Loucy (cell line): ENCODE measurements at regions not wholly inside any gene's neighbourhood (a gene's known extent, or its start where the extent isn't known, plus 50 kb on each side); places are given as distances from the start of the nearest gene placed in this dataset.

Experiments
- H2AFZ ChIP-seq: fragments of 200-600 bp; sonication (generic); 2 replicates; pipeline ENCODE4 v1.6.0; 2016; ENCODE audit warnings: antibody characterized with exemption, mild to moderate bottlenecking, low read length, moderate library complexity
- H3F3A ChIP-seq: fragments of 200-600 bp; 2 replicates; pipeline ENCODE4 v1.6.0; 2016; ENCODE audit warnings: antibody characterized with exemption, low read depth, mild to moderate bottlenecking
- H3K27me3 ChIP-seq: fragments of 200-600 bp; sonication (generic); 2 replicates; pipeline ENCODE4 v1.6.1; 2014; ENCODE audit warnings: low read length, mild to moderate bottlenecking; ENCODE audit not compliant: insufficient read depth, poor library complexity, severe bottlenecking
- H3K36me3 ChIP-seq: fragments of 200-600 bp; sonication (generic); 2 replicates; pipeline ENCODE4 v1.6.1; 2016; ENCODE audit warnings: low read length; ENCODE audit not compliant: insufficient read depth
- H3K4me1 ChIP-seq: fragments of 200-600 bp; sonication (generic); 2 replicates; pipeline ENCODE4 v1.5.1; 2014; ENCODE audit warnings: low read length, mild to moderate bottlenecking; ENCODE audit not compliant: insufficient read depth, poor library complexity, severe bottlenecking
- H3K4me2 ChIP-seq: fragments of 200-600 bp; sonication (generic); 2 replicates; pipeline ENCODE4 v1.6.0; 2014; ENCODE audit warnings: antibody characterized with exemption, low read length, low read depth, mild to moderate bottlenecking; ENCODE audit not compliant: poor library complexity, severe bottlenecking
- H3K4me3 ChIP-seq: fragments of 200-600 bp; sonication (generic); 2 replicates; pipeline ENCODE4 v1.5.1; 2014; ENCODE audit warnings: low read length, mild to moderate bottlenecking, mixed read lengths; ENCODE audit not compliant: poor library complexity, severe bottlenecking
- H3K79me2 ChIP-seq: fragments of 200-600 bp; sonication (generic); 2 replicates; pipeline ENCODE4 v1.6.1; 2014; ENCODE audit warnings: low read length; ENCODE audit not compliant: insufficient read depth
- H3K9ac ChIP-seq: fragments of 200-600 bp; sonication (generic); 2 replicates; pipeline ENCODE4 v1.6.0; 2014; ENCODE audit warnings: mild to moderate bottlenecking, low read depth, low read length, moderate library complexity; ENCODE audit not compliant: poor library complexity, severe bottlenecking
- H3K9me2 ChIP-seq: fragments of 200-600 bp; sonication (generic); replicated peaks from 2 replicates; pipeline ENCODE4 v1.6.1; 2016; ENCODE audit warnings: low read depth, low read length, mixed read lengths
- H3K9me3 ChIP-seq: fragments of 200-600 bp; sonication (generic); 2 replicates; pipeline ENCODE4 v1.6.1; 2014; ENCODE audit warnings: mild to moderate bottlenecking, antibody characterized with exemption, low read length, low read depth; ENCODE audit not compliant: insufficient read depth
- H4K20me1 ChIP-seq: fragments of 200-600 bp; sonication (generic); 2 replicates; pipeline ENCODE4 v1.6.0; 2014; ENCODE audit warnings: antibody characterized with exemption, low read length, mild to moderate bottlenecking; ENCODE audit not compliant: insufficient read depth, poor library complexity, severe bottlenecking
- EZH2phosphoT487 ChIP-seq: fragments of 200-600 bp; IDR thresholded peaks from 2 replicates; pipeline ENCODE4 v1.6.1; 2018; ENCODE audit warnings: antibody characterized with exemption, mild to moderate bottlenecking, moderate library complexity, borderline replicate concordance
- TF ChIP-seq, protein P1 (sequence below): fragments of 200-600 bp; sonication (generic); conservative IDR thresholded peaks from 2 replicates; pipeline ENCODE4 v1.5.1; 2014; ENCODE audit warnings: mild to moderate bottlenecking, antibody characterized with exemption, low read length

DNA sequence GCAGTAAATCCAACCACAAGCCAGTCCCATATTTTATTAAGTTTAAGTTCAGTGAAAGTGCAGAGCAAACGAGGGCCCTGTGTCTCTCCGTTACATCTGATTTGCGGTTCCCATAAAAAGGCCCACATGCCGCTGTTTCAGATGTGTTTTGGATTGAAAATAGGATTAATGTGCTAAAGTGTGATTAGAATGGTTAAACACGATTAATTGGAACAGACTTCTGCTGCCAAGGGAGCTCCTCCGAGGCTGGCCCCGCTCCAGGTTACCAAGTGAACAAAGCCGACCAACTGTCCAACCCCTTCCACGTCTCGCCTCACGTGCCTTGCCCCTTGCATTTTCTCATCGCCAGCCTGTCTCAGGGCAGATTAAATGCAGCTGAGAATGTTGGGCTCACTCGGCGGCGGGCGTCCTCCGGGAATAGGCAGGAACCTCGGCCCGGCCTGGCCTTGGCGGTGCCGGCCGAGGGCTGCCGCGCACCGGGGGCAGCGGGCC, 166.5 kb upstream of the GSC start:
- Histone ChIP-seq H3K4me2 (peak overlapping the region; percentile 44), H3K36me3 (no peaks in the 10 kb centered on the region), H3K4me1 (no peaks in the 10 kb centered on the region), H3K79me2 (no peaks in the 10 kb centered on the region), H3F3A (no peaks in the 10 kb centered on the region), H3K27me3 (no peaks in the 10 kb centered on the region), H2AFZ (peak overlapping the region; percentile 63), H4K20me1 (no peaks in the 10 kb centered on the region), H3K4me3 (no peak overlapping the region), H3K9me3 (no peaks in the 10 kb centered on the region), H3K9me2 (no peaks in the 10 kb centered on the region), H3K9ac (no peak overlapping the region)
- TF ChIP-seq EZH2phosphoT487: no peak
- TF ChIP-seq, protein P1, sequence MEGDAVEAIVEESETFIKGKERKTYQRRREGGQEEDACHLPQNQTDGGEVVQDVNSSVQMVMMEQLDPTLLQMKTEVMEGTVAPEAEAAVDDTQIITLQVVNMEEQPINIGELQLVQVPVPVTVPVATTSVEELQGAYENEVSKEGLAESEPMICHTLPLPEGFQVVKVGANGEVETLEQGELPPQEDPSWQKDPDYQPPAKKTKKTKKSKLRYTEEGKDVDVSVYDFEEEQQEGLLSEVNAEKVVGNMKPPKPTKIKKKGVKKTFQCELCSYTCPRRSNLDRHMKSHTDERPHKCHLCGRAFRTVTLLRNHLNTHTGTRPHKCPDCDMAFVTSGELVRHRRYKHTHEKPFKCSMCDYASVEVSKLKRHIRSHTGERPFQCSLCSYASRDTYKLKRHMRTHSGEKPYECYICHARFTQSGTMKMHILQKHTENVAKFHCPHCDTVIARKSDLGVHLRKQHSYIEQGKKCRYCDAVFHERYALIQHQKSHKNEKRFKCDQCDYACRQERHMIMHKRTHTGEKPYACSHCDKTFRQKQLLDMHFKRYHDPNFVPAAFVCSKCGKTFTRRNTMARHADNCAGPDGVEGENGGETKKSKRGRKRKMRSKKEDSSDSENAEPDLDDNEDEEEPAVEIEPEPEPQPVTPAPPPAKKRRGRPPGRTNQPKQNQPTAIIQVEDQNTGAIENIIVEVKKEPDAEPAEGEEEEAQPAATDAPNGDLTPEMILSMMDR: no peak

DNA sequence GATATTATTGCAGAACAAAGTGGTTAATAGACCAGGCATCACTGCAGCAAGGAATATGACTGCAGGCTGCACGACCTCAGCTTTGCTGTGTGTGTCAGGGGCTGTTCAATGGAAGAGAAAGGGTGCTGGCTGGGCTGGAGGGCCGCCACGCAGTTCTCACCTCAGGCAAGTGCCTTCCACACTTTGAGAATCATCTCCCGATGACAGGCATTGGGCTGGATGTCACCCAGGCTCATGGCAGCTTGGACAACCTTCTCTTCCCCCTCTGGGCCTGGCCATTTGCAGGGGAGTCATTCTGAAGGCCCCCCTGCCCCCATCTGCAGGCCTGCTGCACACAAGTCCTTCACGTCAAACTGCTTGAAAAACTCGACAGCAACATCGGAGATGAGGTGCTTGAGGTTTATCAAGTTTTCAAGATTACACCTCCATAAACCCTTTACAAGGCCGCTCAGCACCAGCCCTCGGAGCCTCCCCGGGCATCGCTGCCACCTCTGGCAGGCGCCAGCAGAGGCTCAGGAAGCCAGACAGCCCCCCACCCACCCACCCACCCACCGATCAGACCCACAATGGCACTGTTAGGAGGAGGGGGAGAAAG, 165.9 kb upstream of the GSC start:
- H3K9ac ChIP-seq: no peak overlapping the region
- no peaks in the 10 kb centered on the region for H3K27me3 ChIP-seq
- TF ChIP-seq EZH2phosphoT487: no peak
- TF ChIP-seq, protein P1: no peak
- H3K4me3 ChIP-seq: no peak overlapping the region
- H3K36me3 ChIP-seq: no peaks in the 10 kb centered on the region
- no peak overlapping the region for H2AFZ ChIP-seq
- H3F3A ChIP-seq: no peaks in the 10 kb centered on the region
- H3K4me1 ChIP-seq: no peaks in the 10 kb centered on the region
- no peaks in the 10 kb centered on the region for H4K20me1 ChIP-seq
- H3K79me2 ChIP-seq: no peaks in the 10 kb centered on the region
- H3K9me2 ChIP-seq: no peaks in the 10 kb centered on the region
- no peaks in the 10 kb centered on the region for H3K9me3 ChIP-seq
- H3K4me2 ChIP-seq: no peak overlapping the region

DNA sequence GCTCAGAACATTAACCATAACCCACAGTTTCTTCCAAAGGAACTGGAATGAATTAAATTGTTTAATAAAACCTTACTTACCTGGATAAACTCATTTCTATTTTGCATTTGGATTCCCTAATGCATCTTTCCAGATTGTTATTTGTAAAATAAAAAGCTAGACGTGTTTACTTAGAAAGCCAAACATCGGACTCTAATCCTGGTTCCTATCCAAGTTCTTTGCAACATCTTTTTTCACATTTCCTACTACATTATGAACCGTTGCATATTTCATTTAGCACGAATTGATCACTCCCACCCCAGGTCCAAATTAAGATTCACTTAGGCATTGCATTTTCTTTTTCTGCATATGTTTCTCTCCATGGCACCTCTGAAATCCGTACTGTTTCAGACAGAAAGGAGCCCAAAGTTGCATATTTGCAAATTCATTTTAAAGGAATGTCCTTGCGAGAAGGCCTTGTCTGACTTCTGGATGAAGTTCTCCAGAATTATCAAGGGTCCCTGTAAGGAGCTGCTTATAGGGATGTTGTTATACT, 164.4 kb upstream of the GSC start:
- no peaks in the 10 kb centered on the region for H4K20me1 ChIP-seq
- TF ChIP-seq, protein P1: no peak
- no peak for TF ChIP-seq EZH2phosphoT487
- no peaks in the 10 kb centered on the region for H3K9me3 ChIP-seq
- H3K9ac ChIP-seq: no peak overlapping the region
- no peaks in the 10 kb centered on the region for H3K36me3 ChIP-seq
- no peaks in the 10 kb centered on the region for H3F3A ChIP-seq
- no peaks in the 10 kb centered on the region for H3K4me1 ChIP-seq
- no peaks in the 10 kb centered on the region for H3K79me2 ChIP-seq
- H3K9me2 ChIP-seq: no peaks in the 10 kb centered on the region
- no peak overlapping the region for H2AFZ ChIP-seq
- H3K4me3 ChIP-seq: no peak overlapping the region
- no peaks in the 10 kb centered on the region for H3K27me3 ChIP-seq
- H3K4me2 ChIP-seq: no peak overlapping the region
